ENCODE measurements at regions not wholly inside any gene's neighbourhood (a gene's known extent, or its start where the extent isn't known, plus 50 kb on each side); places are given as distances from the start of the nearest gene placed in this dataset.
A peak's percentile ranks its signal among the peaks of the same experiment; 100 is the strongest.

DNA sequence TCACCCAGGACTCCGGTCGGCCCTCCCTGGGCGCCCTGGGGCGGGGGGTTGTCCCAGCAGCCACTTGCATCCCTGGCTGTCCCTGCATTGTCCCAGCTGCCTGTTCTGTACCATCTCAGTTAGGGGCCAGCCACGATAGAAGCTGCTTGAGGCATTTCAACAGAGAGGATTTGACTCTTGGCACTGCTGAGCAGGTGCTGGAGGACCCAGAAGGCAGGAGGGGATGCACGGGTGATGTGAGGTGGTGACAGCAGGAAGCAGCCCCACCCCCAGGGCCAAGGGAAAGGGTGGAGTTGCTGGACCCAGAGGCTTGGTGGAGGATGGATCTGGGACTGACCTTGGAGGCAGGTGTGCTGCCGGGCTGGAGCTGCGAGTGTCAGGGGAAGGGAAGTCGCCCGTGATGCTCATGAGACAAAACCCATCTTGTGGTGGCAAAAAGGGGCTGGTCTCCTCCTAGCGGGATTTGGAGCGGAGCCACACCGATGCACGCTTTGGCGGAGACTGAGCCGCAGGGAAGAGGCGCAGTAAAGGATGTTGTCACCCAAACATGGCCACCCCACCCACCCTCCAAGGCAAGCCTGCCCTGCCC lies 188.0 kb upstream of the GSE1 start:
- Histone ChIP-seq H3K9ac (ENCODE audit: low read depth, low read length, poor library complexity, severe bottlenecking) (no peak overlapping the region), H3K4me3 (ENCODE audit: low read length, poor library complexity, severe bottlenecking) (no peak overlapping the region), H3K79me2 (ENCODE audit: insufficient read depth, low read length) (no peaks in the 10 kb centered on the region), H3K4me2 (ENCODE audit: low read depth, low read length, poor library complexity, severe bottlenecking) (no peak overlapping the region), H3K9me2 (replicated peaks; ENCODE audit: low read depth, low read length) (no peaks in the 10 kb centered on the region), H4K20me1 (ENCODE audit: insufficient read depth, low read length, poor library complexity, severe bottlenecking) (no peaks in the 10 kb centered on the region), H3K4me1 (ENCODE audit: insufficient read depth, low read length, poor library complexity, severe bottlenecking) (no peaks in the 10 kb centered on the region), H3K9me3 (ENCODE audit: insufficient read depth, low read depth, low read length) (no peaks in the 10 kb centered on the region), H3K36me3 (ENCODE audit: insufficient read depth, low read length) (no peaks in the 10 kb centered on the region), H3F3A (ENCODE audit: low read depth) (no peaks in the 10 kb centered on the region), H3K27me3 (ENCODE audit: insufficient read depth, low read length, poor library complexity, severe bottlenecking) (no peaks in the 10 kb centered on the region), H2AFZ (ENCODE audit: low read length) (no peak overlapping the region)
- no peak for TF ChIP-seq EZH2phosphoT487 (IDR thresholded peaks at IDR 0.05; ENCODE audit: borderline replicate concordance)

DNA sequence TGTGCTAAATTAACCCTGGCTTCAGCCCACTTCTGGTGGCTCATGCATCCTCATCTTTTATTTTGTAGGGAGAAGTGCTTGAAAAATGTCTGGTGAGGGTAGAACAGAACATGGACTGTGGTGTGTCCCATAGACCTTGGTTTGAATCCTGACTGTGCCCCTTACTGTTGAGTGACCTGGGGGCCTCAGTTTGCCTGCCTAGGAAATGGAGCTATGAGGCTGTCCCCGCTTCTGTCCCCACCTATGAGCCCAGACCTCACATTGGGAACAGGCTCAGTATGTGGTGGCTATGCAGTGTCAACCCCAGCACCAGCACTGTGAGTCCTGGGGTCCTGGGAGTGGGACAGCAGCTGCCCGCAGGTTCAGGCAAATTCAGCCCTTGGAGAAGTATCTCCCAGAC lies 186.3 kb upstream of the GSE1 start:
- Histone ChIP-seq H2AFZ (ENCODE audit: low read length) (no peak overlapping the region), H3F3A (ENCODE audit: low read depth) (no peaks in the 10 kb centered on the region), H3K4me3 (ENCODE audit: low read length, poor library complexity, severe bottlenecking) (no peak overlapping the region), H3K9me3 (ENCODE audit: insufficient read depth, low read depth, low read length) (no peaks in the 10 kb centered on the region), H3K4me1 (ENCODE audit: insufficient read depth, low read length, poor library complexity, severe bottlenecking) (no peaks in the 10 kb centered on the region), H4K20me1 (ENCODE audit: insufficient read depth, low read length, poor library complexity, severe bottlenecking) (no peaks in the 10 kb centered on the region), H3K27me3 (ENCODE audit: insufficient read depth, low read length, poor library complexity, severe bottlenecking) (no peaks in the 10 kb centered on the region), H3K9ac (ENCODE audit: low read depth, low read length, poor library complexity, severe bottlenecking) (no peak overlapping the region), H3K9me2 (replicated peaks; ENCODE audit: low read depth, low read length) (no peaks in the 10 kb centered on the region), H3K79me2 (ENCODE audit: insufficient read depth, low read length) (no peaks in the 10 kb centered on the region), H3K36me3 (ENCODE audit: insufficient read depth, low read length) (no peaks in the 10 kb centered on the region), H3K4me2 (ENCODE audit: low read depth, low read length, poor library complexity, severe bottlenecking) (no peak overlapping the region)
- TF ChIP-seq EZH2phosphoT487 (IDR thresholded peaks at IDR 0.05; ENCODE audit: borderline replicate concordance) = no peak
- TF ChIP-seq, protein P1, sequence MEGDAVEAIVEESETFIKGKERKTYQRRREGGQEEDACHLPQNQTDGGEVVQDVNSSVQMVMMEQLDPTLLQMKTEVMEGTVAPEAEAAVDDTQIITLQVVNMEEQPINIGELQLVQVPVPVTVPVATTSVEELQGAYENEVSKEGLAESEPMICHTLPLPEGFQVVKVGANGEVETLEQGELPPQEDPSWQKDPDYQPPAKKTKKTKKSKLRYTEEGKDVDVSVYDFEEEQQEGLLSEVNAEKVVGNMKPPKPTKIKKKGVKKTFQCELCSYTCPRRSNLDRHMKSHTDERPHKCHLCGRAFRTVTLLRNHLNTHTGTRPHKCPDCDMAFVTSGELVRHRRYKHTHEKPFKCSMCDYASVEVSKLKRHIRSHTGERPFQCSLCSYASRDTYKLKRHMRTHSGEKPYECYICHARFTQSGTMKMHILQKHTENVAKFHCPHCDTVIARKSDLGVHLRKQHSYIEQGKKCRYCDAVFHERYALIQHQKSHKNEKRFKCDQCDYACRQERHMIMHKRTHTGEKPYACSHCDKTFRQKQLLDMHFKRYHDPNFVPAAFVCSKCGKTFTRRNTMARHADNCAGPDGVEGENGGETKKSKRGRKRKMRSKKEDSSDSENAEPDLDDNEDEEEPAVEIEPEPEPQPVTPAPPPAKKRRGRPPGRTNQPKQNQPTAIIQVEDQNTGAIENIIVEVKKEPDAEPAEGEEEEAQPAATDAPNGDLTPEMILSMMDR (conservative IDR thresholded peaks at IDR 0.05; ENCODE audit: low read length) = no peak

DNA sequence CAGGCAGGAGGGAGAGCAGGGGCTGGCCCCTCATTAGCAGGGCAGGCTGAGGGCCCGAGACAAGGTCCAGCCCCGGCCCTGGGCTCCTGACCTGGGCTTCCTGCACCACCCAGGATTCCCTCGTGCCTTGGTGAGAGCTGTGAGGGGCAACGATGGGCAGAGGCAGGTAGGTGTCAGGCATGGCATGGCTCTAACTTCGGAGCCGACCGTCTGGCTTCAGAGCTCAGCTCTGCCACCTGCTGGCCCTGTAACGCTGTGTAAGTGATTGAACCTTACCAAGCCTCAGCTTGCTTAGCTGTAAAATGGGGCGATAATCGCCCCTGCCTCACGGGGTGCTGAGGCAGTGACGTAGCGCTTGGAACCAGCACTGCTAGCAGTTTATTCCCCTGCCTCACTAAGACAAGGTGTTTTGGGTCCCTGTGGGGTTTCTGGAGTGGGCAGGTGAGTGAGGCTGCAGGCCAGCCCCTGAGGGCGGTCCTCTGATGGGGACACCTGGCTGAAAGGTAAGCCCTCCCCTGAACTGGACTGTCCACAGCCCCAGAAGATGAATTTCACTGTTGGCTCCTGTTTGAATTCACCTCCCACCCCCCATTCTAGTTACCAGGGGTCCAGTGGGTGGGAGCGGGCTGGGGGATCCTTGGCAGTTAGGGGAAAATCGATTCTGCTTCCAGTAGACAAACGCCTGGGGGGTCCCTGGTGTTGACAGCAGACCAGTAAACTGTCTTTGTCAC lies 184.8 kb upstream of the GSE1 start:
- H3K9me2 ChIP-seq (replicated peaks; ENCODE audit: low read depth, low read length) = no peaks in the 10 kb centered on the region
- no peak overlapping the region for H3K9ac ChIP-seq (ENCODE audit: low read depth, low read length, poor library complexity, severe bottlenecking)
- no peaks in the 10 kb centered on the region for H3K4me1 ChIP-seq (ENCODE audit: insufficient read depth, low read length, poor library complexity, severe bottlenecking)
- H2AFZ ChIP-seq (ENCODE audit: low read length) = no peak overlapping the region
- TF ChIP-seq, protein P1 (conservative IDR thresholded peaks at IDR 0.05; ENCODE audit: low read length) = peak; percentile 66
- TF ChIP-seq EZH2phosphoT487 (IDR thresholded peaks at IDR 0.05; ENCODE audit: borderline replicate concordance) = no peak
- H3K4me3 ChIP-seq (ENCODE audit: low read length, poor library complexity, severe bottlenecking) = no peak overlapping the region
- no peaks in the 10 kb centered on the region for H3K27me3 ChIP-seq (ENCODE audit: insufficient read depth, low read length, poor library complexity, severe bottlenecking)
- no peaks in the 10 kb centered on the region for H3K36me3 ChIP-seq (ENCODE audit: insufficient read depth, low read length)
- no peaks in the 10 kb centered on the region for H3F3A ChIP-seq (ENCODE audit: low read depth)
- no peaks in the 10 kb centered on the region for H4K20me1 ChIP-seq (ENCODE audit: insufficient read depth, low read length, poor library complexity, severe bottlenecking)
- no peaks in the 10 kb centered on the region for H3K9me3 ChIP-seq (ENCODE audit: insufficient read depth, low read depth, low read length)
- H3K79me2 ChIP-seq (ENCODE audit: insufficient read depth, low read length) = no peaks in the 10 kb centered on the region
- H3K4me2 ChIP-seq (ENCODE audit: low read depth, low read length, poor library complexity, severe bottlenecking) = no peak overlapping the region

All from Loucy (cell line).